ENCODE measurements at regions not wholly inside any gene's neighbourhood (a gene's known extent, or its start where the extent isn't known, plus 50 kb on each side); places are given as distances from the start of the nearest gene placed in this dataset.

- no peak overlapping the region for H2BK120ac ChIP-seq (ENCODE audit: low read depth, low read length)
- CTCF ChIA-PET, result no interaction called here
These were observed 310.9 kb downstream of the MID1IP1 start for GRCh38 chrX:39112143-39112542.

More at GRCh38 chrX:39112143-39112542, 310.9 kb downstream of the MID1IP1 start:
- Histone ChIP-seq H3K14ac (replicated peaks; ENCODE audit: low read depth, low read length) (no peak overlapping the region), H2AFZ (replicated peaks; ENCODE audit: low read length, poor library complexity) (no peak overlapping the region), H3K23ac (ENCODE audit: low read depth, low read length) (no peak overlapping the region), H4K5ac (ENCODE audit: low read depth, low read length) (no peak overlapping the region), H3K18ac (ENCODE audit: low read depth, low read length) (no peak overlapping the region), H3K27me3 (ENCODE audit: control insufficient read depth, insufficient read depth, low read length) (peaks cover 1% of the 10 kb centered on the region; the same call in 1 of the 2 replicates), H3K9me1 (ENCODE audit: insufficient read depth, low read length) (no peaks in the 10 kb centered on the region), H2AK9ac (replicated peaks; ENCODE audit: low read depth, low read length, poor library complexity) (no peak overlapping the region), H3K56ac (ENCODE audit: extremely low read depth, insufficient read depth, low read length) (no peak overlapping the region), H3K9me3 (ENCODE audit: control insufficient read depth, insufficient read depth, low read length) (peaks cover 3% of the 10 kb centered on the region; the same call in 1 of the 2 replicates), H2BK15ac (ENCODE audit: low read depth, low read length) (no peak overlapping the region), H3K79me1 (ENCODE audit: low read depth in 1 of 2, low read length in 2 of 2) (no peaks in the 10 kb centered on the region), H3K4me2 (ENCODE audit: low read depth, low read length) (no peak overlapping the region), H4K8ac (ENCODE audit: low read depth in 2 of 2, low read length in 2 of 2) (no peak overlapping the region), H3K36me3 (ENCODE audit: control insufficient read depth, insufficient read depth, low read length) (no peaks in the 10 kb centered on the region), H2BK5ac (ENCODE audit: low read depth, low read length, poor library complexity, severe bottlenecking) (no peak overlapping the region), H2AK5ac (ENCODE audit: low read depth, low read length) (no peak overlapping the region), H3K27ac (ENCODE audit: insufficient read depth, low read length) (no peak overlapping the region), H4K91ac (ENCODE audit: insufficient read depth, low read depth, low read length) (no peak overlapping the region), H2BK20ac (ENCODE audit: low read depth, low read length) (no peak overlapping the region), H3K4ac (ENCODE audit: low read depth, low read length) (no peak overlapping the region), H3K9ac (ENCODE audit: low read depth, low read length) (no peak overlapping the region), H4K20me1 (ENCODE audit: insufficient read depth, low read length) (no peaks in the 10 kb centered on the region), H3K4me1 (ENCODE audit: control insufficient read depth, insufficient read depth, low read length) (no peaks in the 10 kb centered on the region), H3K4me3 (ENCODE audit: insufficient read depth, low read depth, low read length) (no peak overlapping the region)
- in situ Hi-C loops (cut with MboI; ENCODE audit: low sequenced_read_pairs) (no loop called here), dilution Hi-C loops (cut with HindIII; ENCODE audit: low sequenced_read_pairs, unreplicated experiment) (no loop called here), intact Hi-C loops (cut with micrococcal nuclease) (no loop called here)
- WGBS, 2 experiments (ENCODE audit: extremely low coverage in 2 of 2, insufficient read length in 1 of 2), result no CpG with 5 or more reads among the region's 3 CpGs
- no TSS peak for BruUV-seq (replicated peaks)
- ATAC-seq (ENCODE audit: low read depth) (no peak), DNase-seq (no peak)
- TF ChIP-seq MXI1 (IDR thresholded peaks at IDR 0.05; ENCODE audit: borderline replicate concordance, low read depth, low read length) (no peak), RCOR1 (IDR thresholded peaks at IDR 0.05; ENCODE audit: insufficient replicate concordance, low read length) (no peak), NFE2L2 (IDR thresholded peaks at IDR 0.05; ENCODE audit: low read depth, low read length) (no peak), RFX5 (IDR thresholded peaks at IDR 0.05; ENCODE audit: low read depth, low read length) (no peak), CEBPB (IDR thresholded peaks at IDR 0.05; ENCODE audit: low read depth, low read length) (no peak), SMC3 (IDR thresholded peaks at IDR 0.05; ENCODE audit: low read depth, low read length) (no peak), FOS (IDR thresholded peaks at IDR 0.05; ENCODE audit: low read depth, low read length) (no peak), ELK1 (IDR thresholded peaks at IDR 0.05; ENCODE audit: borderline replicate concordance, low read depth, low read length) (no peak), POLR2A (IDR thresholded peaks at IDR 0.05; ENCODE audit: low read depth, low read length) (no peak), RAD21 (IDR thresholded peaks at IDR 0.05; ENCODE audit: low read length) (no peak), CHD1 (IDR thresholded peaks at IDR 0.05; ENCODE audit: low read depth, low read length) (no peak), MAZ (IDR thresholded peaks at IDR 0.05; ENCODE audit: borderline replicate concordance, low read depth, low read length) (no peak), CTCF (conservative IDR thresholded peaks at IDR 0.05; ENCODE audit: low read depth, low read length) (no peak), MAFK (IDR thresholded peaks at IDR 0.05; ENCODE audit: low read depth, low read length) (no peak), BHLHE40 (IDR thresholded peaks at IDR 0.05; ENCODE audit: low read depth, low read length) (no peak)
- TF ChIP-seq, protein P1, sequence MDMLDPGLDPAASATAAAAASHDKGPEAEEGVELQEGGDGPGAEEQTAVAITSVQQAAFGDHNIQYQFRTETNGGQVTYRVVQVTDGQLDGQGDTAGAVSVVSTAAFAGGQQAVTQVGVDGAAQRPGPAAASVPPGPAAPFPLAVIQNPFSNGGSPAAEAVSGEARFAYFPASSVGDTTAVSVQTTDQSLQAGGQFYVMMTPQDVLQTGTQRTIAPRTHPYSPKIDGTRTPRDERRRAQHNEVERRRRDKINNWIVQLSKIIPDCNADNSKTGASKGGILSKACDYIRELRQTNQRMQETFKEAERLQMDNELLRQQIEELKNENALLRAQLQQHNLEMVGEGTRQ (IDR thresholded peaks at IDR 0.05; ENCODE audit: low read depth, low read length), result no peak
- POLR2A ChIA-PET (ENCODE audit: unreplicated experiment), result interaction anchor here (1.0 kb wide), 1 partner anchor 250 kb away, joined by 3 read pairs; no protein-coding TSS in a partner anchor

Data from IMR-90 (cell line).